ENCODE measurements at regions not wholly inside any gene's neighbourhood (a gene's known extent, or its start where the extent isn't known, plus 50 kb on each side); places are given as distances from the start of the nearest gene placed in this dataset.
"Not testable (repeated sequence)": the region's sequence is repeated elsewhere in the genome, so short reads cannot be mapped to it uniquely, and the experiment has no call there.

GRCh38 chr9:68627104-68627503 is 77.9 kb upstream of the PIP5K1B start:
- no peak for DNase-seq
- Mint-ChIP-seq H3K27ac (no peak overlapping the region), H3K36me3 (ENCODE audit: low read depth) (no peaks in the 10 kb centered on the region), H3K9me3 (no peaks in the 10 kb centered on the region), H3K4me1 (no peaks in the 10 kb centered on the region), H3K27me3 (peaks cover 7% of the 10 kb centered on the region), H3K4me3 (no peak overlapping the region)
- POLR2A ChIA-PET = no interaction called here
- CTCF ChIA-PET = interaction anchor here (0.9 kb wide), 1 partner anchor 11 kb away, joined by 3 read pairs; no protein-coding TSS in a partner anchor

- H3K27me3 Mint-ChIP-seq = peaks cover 7% of the 10 kb centered on the region
- no peak overlapping the region for H3K4me3 Mint-ChIP-seq
- no peak for DNase-seq
- ChIA-PET CTCF (interaction anchor here (0.9 kb wide), 1 partner anchor 11 kb away, joined by 3 read pairs; no protein-coding TSS in a partner anchor), POLR2A (no interaction called here)
- H3K36me3 Mint-ChIP-seq (ENCODE audit: low read depth) = no peaks in the 10 kb centered on the region
- no peaks in the 10 kb centered on the region for H3K9me3 Mint-ChIP-seq
- no peaks in the 10 kb centered on the region for H3K4me1 Mint-ChIP-seq
- no peak overlapping the region for H3K27ac Mint-ChIP-seq
Measured at GRCh38 chr9:68627594-68627993, 77.4 kb upstream of the PIP5K1B start.

GRCh38 chr9:68629042-68629441 is 76.0 kb upstream of the PIP5K1B start:
- CTCF ChIA-PET = no interaction called here
- Mint-ChIP-seq H3K9me3 (no peaks in the 10 kb centered on the region), H3K36me3 (ENCODE audit: low read depth) (no peaks in the 10 kb centered on the region), H3K4me3 (no peak overlapping the region), H3K4me1 (no peaks in the 10 kb centered on the region), H3K27me3 (peaks cover 7% of the 10 kb centered on the region), H3K27ac (no peak overlapping the region)
- POLR2A ChIA-PET = no interaction called here
- DNase-seq = no peak

- Mint-ChIP-seq H3K27ac (no peak overlapping the region), H3K9me3 (no peaks in the 10 kb centered on the region), H3K36me3 (ENCODE audit: low read depth) (no peaks in the 10 kb centered on the region), H3K4me3 (no peak overlapping the region), H3K4me1 (no peaks in the 10 kb centered on the region), H3K27me3 (peaks cover 7% of the 10 kb centered on the region)
- ChIA-PET CTCF (interaction anchor here (1.2 kb wide), 1 partner anchor 33 kb away, joined by 3 read pairs; no protein-coding TSS in a partner anchor), POLR2A (interaction anchor here (0.6 kb wide), 1 partner anchor 314 kb away, joined by 4 read pairs; no protein-coding TSS in a partner anchor)
- DNase-seq = no peak
Measured at GRCh38 chr9:68631811-68632210, 73.2 kb upstream of the PIP5K1B start.

GRCh38 chr9:68637020-68637419 is 68.0 kb upstream of the PIP5K1B start:
- Mint-ChIP-seq H3K4me1 (no peaks in the 10 kb centered on the region), H3K27ac (no peak overlapping the region), H3K27me3 (no peaks in the 10 kb centered on the region), H3K9me3 (no peaks in the 10 kb centered on the region), H3K4me3 (no peak overlapping the region), H3K36me3 (ENCODE audit: low read depth) (no peaks in the 10 kb centered on the region)
- POLR2A ChIA-PET = no interaction called here
- no peak for DNase-seq
- CTCF ChIA-PET = interaction anchor here (0.7 to 1.5 kb wide), 2 partner anchors 75 to 398 kb away, joined by 3 to 4 read pairs; partner anchors contain the start of gene FXN

- H3K4me3 Mint-ChIP-seq; DNase-seq; H3K27ac Mint-ChIP-seq; H3K9me3 Mint-ChIP-seq; H3K4me1 Mint-ChIP-seq; POLR2A ChIA-PET; H3K27me3 Mint-ChIP-seq; H3K36me3 Mint-ChIP-seq (ENCODE audit: low read depth): not testable (repeated sequence)
- CTCF ChIA-PET = interaction anchor here (0.7 kb wide), 1 partner anchor 34 kb away, joined by 3 read pairs; no protein-coding TSS in a partner anchor
Measured at GRCh38 chr9:68639261-68639660, 65.8 kb upstream of the PIP5K1B start.

- H3K4me3 Mint-ChIP-seq = no peak overlapping the region
- peaks cover 6% of the 10 kb centered on the region for H3K27me3 Mint-ChIP-seq
- no peak for DNase-seq
- POLR2A ChIA-PET = no interaction called here
- H3K36me3 Mint-ChIP-seq (ENCODE audit: low read depth) = no peaks in the 10 kb centered on the region
- H3K27ac Mint-ChIP-seq = no peak overlapping the region
- H3K9me3 Mint-ChIP-seq = no peaks in the 10 kb centered on the region
- CTCF ChIA-PET = interaction anchor here (1.2 kb wide), 1 partner anchor 9 kb away, joined by 4 read pairs; no protein-coding TSS in a partner anchor
- no peaks in the 10 kb centered on the region for H3K4me1 Mint-ChIP-seq
Measured at GRCh38 chr9:68640421-68641089, 64.5 kb upstream of the PIP5K1B start.

GRCh38 chr9:68643901-68644809 is 60.9 kb upstream of the PIP5K1B start:
- no peak overlapping the region for H3K27ac Mint-ChIP-seq
- no peak overlapping the region for H3K4me3 Mint-ChIP-seq
- no peaks in the 10 kb centered on the region for H3K36me3 Mint-ChIP-seq (ENCODE audit: low read depth)
- no peaks in the 10 kb centered on the region for H3K9me3 Mint-ChIP-seq
- H3K27me3 Mint-ChIP-seq = peaks cover 6% of the 10 kb centered on the region
- ChIA-PET POLR2A (no interaction called here), CTCF (no interaction called here)
- H3K4me1 Mint-ChIP-seq = no peaks in the 10 kb centered on the region
- no peak for DNase-seq

- Mint-ChIP-seq H3K27ac (no peak overlapping the region), H3K27me3 (peaks cover 6% of the 10 kb centered on the region), H3K9me3 (no peaks in the 10 kb centered on the region), H3K36me3 (ENCODE audit: low read depth) (no peaks in the 10 kb centered on the region), H3K4me1 (no peaks in the 10 kb centered on the region), H3K4me3 (no peak overlapping the region)
- DNase-seq = no peak
- CTCF ChIA-PET = no interaction called here
- POLR2A ChIA-PET = no interaction called here
Measured at GRCh38 chr9:68644831-68645230, 60.2 kb upstream of the PIP5K1B start.

GRCh38 chr9:68648164-68648563 is 56.9 kb upstream of the PIP5K1B start:
- no peak overlapping the region for H3K27ac Mint-ChIP-seq
- POLR2A ChIA-PET = no interaction called here
- DNase-seq = no peak

GRCh38 chr9:68648971-68649370 is 56.1 kb upstream of the PIP5K1B start:
- Mint-ChIP-seq H3K27ac (no peak overlapping the region), H3K27me3 (peaks cover 6% of the 10 kb centered on the region), H3K4me3 (no peak overlapping the region), H3K4me1 (peaks cover 5% of the 10 kb centered on the region), H3K9me3 (no peaks in the 10 kb centered on the region), H3K36me3 (ENCODE audit: low read depth) (no peaks in the 10 kb centered on the region)
- ChIA-PET POLR2A (no interaction called here), CTCF (interaction anchor here (0.5 to 1.5 kb wide), 2 partner anchors 8 to 520 kb away, joined by 3 to 4 read pairs; no protein-coding TSS in a partner anchor)
- DNase-seq = no peak

More at GRCh38 chr9:68648164-68648563, 56.9 kb upstream of the PIP5K1B start:
- Mint-ChIP-seq H3K27me3 (peaks cover 6% of the 10 kb centered on the region), H3K4me3 (no peak overlapping the region), H3K4me1 (peaks cover 5% of the 10 kb centered on the region), H3K36me3 (ENCODE audit: low read depth) (no peaks in the 10 kb centered on the region), H3K9me3 (no peaks in the 10 kb centered on the region)
- CTCF ChIA-PET = no interaction called here

- no peak overlapping the region for H3K27ac Mint-ChIP-seq
- CTCF ChIA-PET = no interaction called here
Measured at GRCh38 chr9:68651280-68651893, 53.7 kb upstream of the PIP5K1B start.

GRCh38 chr9:68653141-68653595 is 51.9 kb upstream of the PIP5K1B start:
- Mint-ChIP-seq H3K4me1 (peaks cover 5% of the 10 kb centered on the region), H3K27ac (no peak overlapping the region), H3K9me3 (no peaks in the 10 kb centered on the region), H3K27me3 (peaks cover 13% of the 10 kb centered on the region), H3K36me3 (ENCODE audit: low read depth) (no peaks in the 10 kb centered on the region), H3K4me3 (no peak overlapping the region)
- DNase-seq = no peak
- POLR2A ChIA-PET = no interaction called here
- CTCF ChIA-PET = no interaction called here

More at GRCh38 chr9:68651280-68651893, 53.7 kb upstream of the PIP5K1B start:
- Mint-ChIP-seq H3K4me3 (no peak overlapping the region), H3K36me3 (ENCODE audit: low read depth) (no peaks in the 10 kb centered on the region), H3K9me3 (no peaks in the 10 kb centered on the region), H3K4me1 (peaks cover 5% of the 10 kb centered on the region), H3K27me3 (peaks cover 8% of the 10 kb centered on the region)
- POLR2A ChIA-PET = no interaction called here
- DNase-seq = no peak
